Inflammatory macrophage treated with lipopolysaccharide for 1 hour (primary cell): ENCODE measurements at regions not wholly inside any gene's neighbourhood (a gene's known extent, or its start where the extent isn't known, plus 50 kb on each side); places are given as distances from the start of the nearest gene placed in this dataset.

Experiments used
- DNase-seq, 2 donors: peaks; one replicate each; pipeline ENCODE4 v3.0.0-alpha.2; 2020 to 2022

DNA sequence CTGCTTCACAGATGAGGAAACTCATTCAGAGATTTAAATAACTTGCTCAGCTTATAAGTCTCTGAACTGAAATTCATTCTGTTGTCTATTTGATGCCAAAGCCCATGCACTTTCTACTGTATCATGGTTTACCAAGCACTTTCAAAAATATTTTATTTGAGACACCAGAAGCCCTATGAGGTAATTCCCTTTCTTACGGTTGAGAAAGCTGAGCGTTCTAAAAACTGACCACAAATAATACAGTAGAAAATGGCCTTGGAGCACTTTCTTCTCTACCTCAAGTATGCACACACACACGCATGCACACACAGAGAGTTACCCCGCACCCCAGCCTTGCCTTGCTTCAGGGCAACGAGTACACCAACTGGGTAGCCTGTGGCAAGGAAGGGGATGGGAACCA is 228.5 kb downstream of the RFC3 start:
- no peak for DNase-seq

DNA sequence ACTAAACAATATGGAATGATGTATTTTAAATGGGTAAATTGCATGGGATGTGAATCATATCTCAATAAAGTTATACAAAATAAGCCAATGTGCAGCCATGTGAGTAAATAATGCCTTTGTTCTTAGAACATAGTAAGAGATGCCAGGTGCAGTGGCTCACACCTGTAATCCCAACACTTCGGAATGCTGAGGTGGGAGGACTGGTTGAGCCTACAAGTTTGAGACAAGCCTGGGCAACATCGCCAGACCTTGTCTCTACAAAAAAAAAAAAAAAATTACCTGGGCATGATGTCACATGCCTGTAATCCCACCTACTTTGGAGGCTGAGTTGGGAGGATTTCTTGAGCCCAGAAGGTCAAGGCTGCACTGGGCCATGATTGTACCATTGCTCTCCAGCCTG is 230.7 kb downstream of the RFC3 start:
- DNase-seq = no peak

- no peak for DNase-seq
These were observed 238.8 kb downstream of the RFC3 start for GRCh38 chr13:34056733-34057258.

DNA sequence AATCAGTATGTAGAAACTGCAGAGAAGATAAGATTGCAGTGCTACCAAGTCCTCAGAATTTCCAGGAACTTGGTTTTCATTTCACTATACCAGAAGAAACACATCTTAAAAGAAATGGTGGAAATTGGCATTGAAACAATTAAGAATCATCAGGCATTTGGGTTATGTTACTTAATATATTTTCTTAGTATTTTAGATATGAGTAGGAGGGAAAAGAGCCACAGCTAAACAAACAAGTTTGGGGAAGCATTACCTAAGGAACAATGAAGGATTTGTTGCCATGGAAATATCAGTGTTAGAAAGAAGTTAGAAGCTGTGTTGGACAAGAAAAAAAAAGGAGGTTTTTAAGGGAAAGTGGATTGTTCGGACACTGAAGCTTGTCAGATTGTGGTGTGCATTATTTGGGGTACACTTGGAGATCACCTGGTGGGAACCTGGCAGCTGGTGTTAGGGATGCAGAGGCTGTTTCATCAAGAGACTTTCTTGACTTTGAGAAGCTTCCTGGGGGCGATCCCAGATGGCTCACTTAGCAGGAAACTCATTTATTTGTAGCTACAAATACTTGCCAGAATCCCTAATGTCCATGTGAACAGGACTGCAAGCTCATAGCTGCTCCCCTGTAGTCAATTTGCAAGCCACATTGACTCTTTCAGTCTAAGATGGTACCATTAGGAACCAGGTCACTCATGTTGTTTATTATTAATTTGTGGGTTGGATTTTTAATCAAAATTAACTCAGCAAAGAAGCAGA is 246.7 kb downstream of the RFC3 start:
- DNase-seq = no peak

- no peak for DNase-seq
These were observed 248.0 kb downstream of the RFC3 start for GRCh38 chr13:34065928-34066327.

- no peak for DNase-seq
These were observed 248.4 kb downstream of the RFC3 start for GRCh38 chr13:34066344-34066743.

DNA sequence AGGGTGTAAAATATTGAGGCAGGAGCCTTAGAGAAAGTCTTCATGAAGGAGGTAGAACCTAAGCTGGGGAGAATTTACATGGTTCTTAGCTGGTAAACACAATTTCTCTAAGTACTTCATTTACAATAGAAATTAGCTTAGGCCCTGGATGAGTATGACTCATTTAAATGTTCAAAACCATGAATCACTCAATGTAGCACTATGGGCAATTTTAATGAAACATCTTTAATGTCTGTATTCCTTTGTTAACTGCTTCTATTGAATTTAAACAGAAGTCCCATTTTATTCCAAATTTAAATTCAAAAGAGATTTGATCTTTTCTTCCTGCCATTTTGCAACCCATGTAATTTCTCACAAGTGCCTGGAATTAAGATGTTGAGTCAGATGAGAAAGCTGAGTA is 252.1 kb downstream of the RFC3 start:
- DNase-seq = no peak

GRCh38 chr13:34070544-34071303 is 252.8 kb downstream of the RFC3 start:
- no peak for DNase-seq

DNA sequence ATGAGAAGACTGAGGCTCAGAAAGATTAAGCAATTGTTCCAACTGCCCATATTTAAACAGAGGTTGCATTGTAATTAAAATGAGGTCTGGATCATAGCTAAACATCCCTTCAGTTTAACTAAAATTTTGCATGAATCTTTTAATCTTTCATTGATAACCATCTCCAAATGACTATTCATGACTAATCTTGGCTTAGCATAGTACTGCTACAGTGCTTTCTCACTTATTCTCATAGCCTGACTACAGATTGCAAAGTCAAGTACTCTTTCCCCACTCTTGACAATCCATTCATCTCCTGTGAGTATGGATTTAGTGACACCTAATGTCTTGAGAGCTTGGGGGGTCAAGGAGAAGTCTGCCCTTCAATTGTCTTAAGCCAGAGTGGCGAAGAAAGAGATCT is 258.4 kb downstream of the RFC3 start:
- DNase-seq = no peak

GRCh38 chr13:34076943-34077703 is 259.2 kb downstream of the RFC3 start:
- DNase-seq = no peak

DNA sequence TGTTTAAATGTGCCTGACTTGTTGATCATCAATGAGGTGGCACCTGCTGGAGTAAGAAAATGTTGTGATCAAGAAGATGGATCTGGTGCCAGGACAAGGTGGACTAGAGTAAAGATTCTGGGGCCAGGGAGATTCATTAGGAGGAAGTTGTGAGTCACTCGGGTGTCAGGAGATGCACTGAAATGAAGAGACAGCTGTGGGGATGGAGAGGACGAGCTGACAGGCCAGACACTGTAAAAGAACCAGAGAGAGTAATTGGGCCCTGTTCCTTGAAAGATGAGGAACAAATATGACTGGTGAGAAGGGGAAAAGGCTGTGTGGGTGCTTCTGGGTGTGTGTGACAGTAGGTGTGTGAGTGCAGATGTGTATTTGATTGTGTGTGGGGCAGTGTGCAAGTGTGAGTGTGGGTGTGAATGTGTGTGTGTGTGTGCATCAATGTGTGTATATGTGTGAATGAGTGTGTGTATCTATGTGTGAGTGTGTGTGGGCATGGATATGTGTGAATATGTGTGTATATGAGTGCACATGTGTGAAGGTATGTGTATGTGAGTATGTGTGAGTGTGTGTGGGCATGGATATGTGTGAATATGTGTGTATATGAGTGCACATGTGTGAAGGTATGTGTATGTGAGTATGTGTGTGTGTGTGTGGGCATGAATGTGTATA is 260.5 kb downstream of the RFC3 start:
- DNase-seq = no peak

DNA sequence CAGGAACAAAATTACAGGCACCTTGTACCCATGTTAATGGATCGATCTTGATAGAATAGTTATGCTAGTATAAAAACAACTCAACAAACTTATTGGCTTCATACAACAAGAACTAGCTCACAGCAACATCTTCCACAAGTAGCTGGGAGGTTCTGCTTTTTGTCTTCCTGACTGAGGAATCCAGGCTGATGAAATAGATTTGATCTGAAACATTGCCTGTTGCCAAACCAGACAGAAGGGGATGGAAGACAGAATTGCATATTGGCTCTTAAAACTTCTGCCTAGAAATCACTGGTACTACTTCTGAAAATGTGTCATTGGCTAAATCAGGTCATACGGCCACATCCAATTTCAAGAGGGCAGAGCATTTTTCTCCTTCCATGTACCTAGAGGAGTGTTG is 267.3 kb downstream of the RFC3 start:
- no peak for DNase-seq

DNA sequence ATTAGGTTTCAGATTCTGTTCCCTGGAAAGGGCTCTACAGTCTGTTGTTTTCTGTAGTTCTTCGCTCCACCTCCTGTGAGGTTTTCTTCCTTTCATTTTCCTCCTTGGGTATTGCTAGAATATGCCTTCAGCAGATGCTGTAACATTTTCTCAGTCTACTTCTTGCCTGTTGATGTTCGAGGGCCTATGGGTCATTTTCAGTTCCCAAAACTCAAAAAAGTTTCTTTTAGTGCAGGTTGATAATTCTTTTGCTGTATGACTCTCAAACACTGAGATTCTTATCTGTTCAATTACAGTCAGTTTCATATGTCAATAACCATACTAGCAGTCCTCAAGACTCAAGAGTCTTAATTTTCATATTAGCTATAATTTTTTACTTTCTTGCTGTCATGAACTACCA is 268.3 kb downstream of the RFC3 start:
- no peak for DNase-seq

DNA sequence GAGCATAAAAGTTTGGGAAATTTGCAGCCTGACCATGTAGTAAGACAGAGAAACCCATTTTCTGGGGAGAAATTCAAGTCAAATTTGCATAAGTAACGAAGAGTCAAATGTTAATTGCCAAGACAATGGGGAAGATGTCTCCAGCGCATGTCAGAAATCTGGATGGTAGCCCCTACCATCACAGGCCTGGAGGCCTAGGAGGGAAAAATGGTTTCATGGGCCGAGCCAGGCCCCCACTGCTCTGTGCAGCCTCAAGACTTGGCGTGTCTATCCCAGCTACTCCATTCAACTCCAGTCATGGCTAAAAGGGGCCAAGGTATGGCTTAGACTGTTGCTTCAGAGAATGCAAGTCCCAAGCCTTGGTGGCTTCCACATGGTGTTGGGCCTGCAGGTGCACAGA is 269.8 kb downstream of the RFC3 start:
- no peak for DNase-seq

DNA sequence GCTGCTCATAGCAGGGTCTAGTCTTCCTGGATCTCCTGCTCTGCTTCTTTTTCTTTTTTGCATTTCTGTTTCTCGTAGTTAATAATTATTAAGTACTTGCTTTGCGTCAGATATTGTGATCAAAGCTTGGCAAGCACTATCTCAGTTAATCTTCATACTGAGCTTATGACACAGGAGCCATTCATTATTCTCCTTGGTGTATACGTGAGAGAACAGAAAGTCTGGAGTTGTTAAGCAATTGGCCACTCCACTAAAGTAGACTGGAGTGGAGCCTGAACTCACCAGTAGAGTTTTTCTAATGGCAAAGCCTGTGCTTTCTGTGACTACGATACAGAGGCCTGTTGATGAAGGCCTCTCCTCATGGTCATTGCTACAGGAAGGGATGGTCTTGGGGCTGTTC is 285.9 kb downstream of the RFC3 start:
- DNase-seq = no peak

GRCh38 chr13:34104853-34105252 is 286.9 kb downstream of the RFC3 start:
- no peak for DNase-seq

DNA sequence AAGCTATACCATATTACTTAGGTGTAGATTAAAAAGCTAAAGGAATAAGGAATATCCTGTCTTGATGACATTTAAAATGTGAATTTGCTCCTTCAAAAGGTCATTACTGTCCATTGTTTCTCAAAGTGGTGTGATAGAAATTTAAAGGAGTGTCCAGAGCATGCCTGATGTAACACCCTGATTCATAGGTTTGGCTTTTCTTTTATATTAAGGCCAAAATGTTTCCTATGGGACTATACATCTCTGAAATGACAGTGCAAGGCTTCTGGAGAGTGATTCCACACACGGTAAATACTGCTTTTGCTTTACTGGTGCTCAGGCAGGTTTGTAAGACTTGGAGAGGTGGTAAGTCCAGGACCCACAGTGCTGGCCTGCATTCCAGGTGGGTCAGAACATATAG is 289.9 kb downstream of the RFC3 start:
- no peak for DNase-seq

GRCh38 chr13:34108410-34108809 is 290.5 kb downstream of the RFC3 start:
- no peak for DNase-seq

GRCh38 chr13:34114581-34114980 is 296.6 kb downstream of the RFC3 start:
- no peak for DNase-seq

GRCh38 chr13:34116651-34117050 is 298.7 kb downstream of the RFC3 start:
- no peak for DNase-seq

- no peak for DNase-seq
These were observed 306.8 kb downstream of the RFC3 start for GRCh38 chr13:34124666-34125306.

- no peak for DNase-seq
These were observed 309.6 kb downstream of the RFC3 start for GRCh38 chr13:34127523-34127922.

DNA sequence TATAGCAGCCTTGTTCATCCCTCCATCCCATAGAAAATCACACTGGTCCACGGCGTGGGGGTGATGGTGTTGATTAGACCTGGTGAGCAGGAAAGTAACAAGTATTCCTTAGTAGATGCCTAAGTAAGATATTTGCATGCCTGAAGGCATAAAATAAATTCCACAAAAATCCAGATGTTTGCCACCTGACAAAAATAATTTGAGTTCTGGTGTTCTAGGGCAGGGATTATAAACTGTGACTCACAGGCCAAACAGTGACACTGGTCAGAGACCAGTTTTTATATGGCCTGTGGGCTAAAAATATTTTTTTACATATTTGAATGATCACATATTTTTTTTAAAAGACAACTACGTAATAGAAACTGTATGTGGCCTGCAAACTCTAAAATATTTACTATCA is 310.7 kb downstream of the RFC3 start:
- DNase-seq = no peak
